Endodermal cell (in vitro differentiated cells): ENCODE measurements at regions not wholly inside any gene's neighbourhood (a gene's known extent, or its start where the extent isn't known, plus 50 kb on each side); places are given as distances from the start of the nearest gene placed in this dataset.

ENCODE experiments used
- DNase-seq: peaks from one replicate; pipeline ENCODE4 v3.0.0-alpha.2; 2017
- H3K27ac ChIP-seq: 2 replicates; pipeline ENCODE4 v1.5.1; 2013; ENCODE audit warnings: mild to moderate bottlenecking, low read depth, low read length, moderate library complexity
- H3K27me3 ChIP-seq: 2 replicates; pipeline ENCODE4 v1.6.1; 2013; ENCODE audit warnings: mild to moderate bottlenecking, low read length, moderate library complexity; ENCODE audit not compliant: insufficient read depth, control insufficient read depth, poor library complexity, severe bottlenecking
- H3K36me3 ChIP-seq: 2 replicates; pipeline ENCODE4 v1.7.0; 2013; ENCODE audit warnings: mild to moderate bottlenecking, low read length, moderate library complexity; ENCODE audit not compliant: control insufficient read depth, insufficient read depth
- H3K4me1 ChIP-seq: one replicate; pipeline ENCODE4 v1.7.0; 2013; ENCODE audit warnings: low read length; ENCODE audit not compliant: control insufficient read depth, insufficient read depth
- H3K4me3 ChIP-seq: 2 replicates; pipeline ENCODE4 v1.5.1; 2013; ENCODE audit warnings: mild to moderate bottlenecking, low read length, moderate library complexity
- H3K9ac ChIP-seq: 2 replicates; pipeline ENCODE4 v1.6.1; 2013; ENCODE audit warnings: mild to moderate bottlenecking, low read length, moderate library complexity; ENCODE audit not compliant: poor library complexity, severe bottlenecking; ENCODE audit errors: extremely low read depth
- H3K9me3 ChIP-seq: 2 replicates; pipeline ENCODE4 v1.6.1; 2013; ENCODE audit warnings: mild to moderate bottlenecking, low read length, moderate library complexity; ENCODE audit not compliant: control insufficient read depth
- H3K27ac Mint-ChIP-seq: 2 replicates; pipeline ENCODE4 v1.8.0; 2020; ENCODE audit warnings: mixed read lengths
- H3K27me3 Mint-ChIP-seq: 2 replicates; pipeline ENCODE4 v1.8.0; 2021; ENCODE audit warnings: mild to moderate bottlenecking, mixed read lengths; ENCODE audit not compliant: insufficient read depth
- H3K36me3 Mint-ChIP-seq: 2 replicates; pipeline ENCODE4 v1.8.0; 2020; ENCODE audit warnings: low read depth, mixed read lengths
- H3K4me1 Mint-ChIP-seq: 2 replicates; pipeline ENCODE4 v1.8.0; 2020; ENCODE audit warnings: mixed read lengths
- H3K4me3 Mint-ChIP-seq: 2 replicates; pipeline ENCODE4 v1.8.0; 2020; ENCODE audit warnings: mild to moderate bottlenecking, moderate library complexity, mixed read lengths
- H3K9me3 Mint-ChIP-seq: 2 replicates; pipeline ENCODE4 v1.8.0; 2020; ENCODE audit warnings: mild to moderate bottlenecking, mixed read lengths
- WGBS, 2 experiments: methylation state at CpG; one replicate each; pipeline versions ENCODE4 v1.1.5 to v1.1.7; 2013; ENCODE audit warnings: missing lambda C conversion rate in 2 of 2, mixed read lengths in 1 of 2; ENCODE audit not compliant: insufficient coverage in 1 of 2, insufficient read length in 1 of 2; 5-methylcytosine and 5-hydroxymethylcytosine counted together
- TF ChIP-seq, protein P1 (sequence below): fragments of 200-600 bp; sonication (generic); conservative IDR thresholded peaks from 2 replicates; pipeline ENCODE4 v1.5.0; 2021; ENCODE audit warnings: antibody characterized with exemption, mild to moderate bottlenecking

DNA sequence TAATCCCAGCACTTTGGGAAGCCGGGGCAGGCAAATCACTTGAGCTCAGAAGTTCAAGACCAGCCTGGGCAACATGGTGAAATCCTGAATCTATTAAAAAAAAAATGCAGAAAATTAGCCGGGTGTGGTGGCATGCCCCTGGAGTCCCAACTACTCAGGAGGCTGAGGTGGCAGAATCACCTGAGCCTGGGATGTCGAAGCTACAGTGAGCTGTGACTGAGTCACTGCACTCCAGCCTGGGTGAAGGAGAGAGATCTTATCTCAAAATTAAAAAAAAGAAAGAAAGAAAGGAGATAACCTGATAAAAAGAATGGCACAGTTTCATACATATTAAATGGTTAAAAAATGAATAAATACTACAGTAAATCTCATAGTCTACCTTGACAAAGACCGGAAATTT is 123.6 kb upstream of the TNFAIP3 start:
- no peaks in the 10 kb centered on the region for H3K4me1 ChIP-seq
- Mint-ChIP-seq H3K36me3 (no peaks in the 10 kb centered on the region), H3K9me3 (no peaks in the 10 kb centered on the region), H3K4me3 (no peak overlapping the region), H3K27me3 (peaks cover 6% of the 10 kb centered on the region), H3K27ac (no peak overlapping the region), H3K4me1 (peaks cover 9% of the 10 kb centered on the region)
- no peak overlapping the region for H3K9ac ChIP-seq
- TF ChIP-seq, protein P1, sequence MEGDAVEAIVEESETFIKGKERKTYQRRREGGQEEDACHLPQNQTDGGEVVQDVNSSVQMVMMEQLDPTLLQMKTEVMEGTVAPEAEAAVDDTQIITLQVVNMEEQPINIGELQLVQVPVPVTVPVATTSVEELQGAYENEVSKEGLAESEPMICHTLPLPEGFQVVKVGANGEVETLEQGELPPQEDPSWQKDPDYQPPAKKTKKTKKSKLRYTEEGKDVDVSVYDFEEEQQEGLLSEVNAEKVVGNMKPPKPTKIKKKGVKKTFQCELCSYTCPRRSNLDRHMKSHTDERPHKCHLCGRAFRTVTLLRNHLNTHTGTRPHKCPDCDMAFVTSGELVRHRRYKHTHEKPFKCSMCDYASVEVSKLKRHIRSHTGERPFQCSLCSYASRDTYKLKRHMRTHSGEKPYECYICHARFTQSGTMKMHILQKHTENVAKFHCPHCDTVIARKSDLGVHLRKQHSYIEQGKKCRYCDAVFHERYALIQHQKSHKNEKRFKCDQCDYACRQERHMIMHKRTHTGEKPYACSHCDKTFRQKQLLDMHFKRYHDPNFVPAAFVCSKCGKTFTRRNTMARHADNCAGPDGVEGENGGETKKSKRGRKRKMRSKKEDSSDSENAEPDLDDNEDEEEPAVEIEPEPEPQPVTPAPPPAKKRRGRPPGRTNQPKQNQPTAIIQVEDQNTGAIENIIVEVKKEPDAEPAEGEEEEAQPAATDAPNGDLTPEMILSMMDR = no peak
- no peaks in the 10 kb centered on the region for H3K27me3 ChIP-seq
- no peaks in the 10 kb centered on the region for H3K36me3 ChIP-seq
- no peak for DNase-seq
- H3K9me3 ChIP-seq = no peaks in the 10 kb centered on the region
- H3K27ac ChIP-seq = no peak overlapping the region
- 86 to 92% methylated on average over 3 to 4 of the region's 4 CpGs for WGBS, 2 experiments
- no peak overlapping the region for H3K4me3 ChIP-seq

DNA sequence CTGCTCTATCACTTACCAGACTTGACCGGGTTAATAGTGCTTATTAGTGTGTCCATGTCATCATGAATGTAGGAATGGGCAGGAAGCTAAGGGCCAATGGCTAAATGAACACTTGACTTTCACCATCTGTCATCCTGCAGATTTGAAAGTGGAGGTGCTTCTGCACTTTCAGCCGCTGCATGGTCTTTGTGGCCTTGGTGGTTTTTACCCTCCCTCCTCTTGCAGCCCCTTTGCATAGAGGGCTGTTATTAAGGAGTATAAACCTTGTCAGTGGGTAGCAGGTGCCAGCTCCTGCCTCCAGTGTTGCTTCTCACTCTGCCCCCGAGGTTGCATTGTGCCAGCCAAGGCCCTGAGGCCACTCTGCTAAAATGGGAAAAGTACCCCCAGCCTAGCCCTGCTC is 122.2 kb upstream of the TNFAIP3 start:
- Mint-ChIP-seq H3K4me3 (no peak overlapping the region), H3K27ac (no peak overlapping the region), H3K27me3 (peaks cover 4% of the 10 kb centered on the region), H3K36me3 (no peaks in the 10 kb centered on the region), H3K9me3 (no peaks in the 10 kb centered on the region), H3K4me1 (peaks cover 9% of the 10 kb centered on the region)
- Histone ChIP-seq H3K27me3 (no peaks in the 10 kb centered on the region), H3K4me1 (no peaks in the 10 kb centered on the region), H3K9ac (no peak overlapping the region), H3K36me3 (no peaks in the 10 kb centered on the region), H3K4me3 (no peak overlapping the region), H3K27ac (no peak overlapping the region), H3K9me3 (no peaks in the 10 kb centered on the region)
- TF ChIP-seq, protein P1 = no peak
- WGBS, 2 experiments = 87 to 100% methylated on average over 1 to 3 of the region's 3 CpGs
- no peak for DNase-seq

DNA sequence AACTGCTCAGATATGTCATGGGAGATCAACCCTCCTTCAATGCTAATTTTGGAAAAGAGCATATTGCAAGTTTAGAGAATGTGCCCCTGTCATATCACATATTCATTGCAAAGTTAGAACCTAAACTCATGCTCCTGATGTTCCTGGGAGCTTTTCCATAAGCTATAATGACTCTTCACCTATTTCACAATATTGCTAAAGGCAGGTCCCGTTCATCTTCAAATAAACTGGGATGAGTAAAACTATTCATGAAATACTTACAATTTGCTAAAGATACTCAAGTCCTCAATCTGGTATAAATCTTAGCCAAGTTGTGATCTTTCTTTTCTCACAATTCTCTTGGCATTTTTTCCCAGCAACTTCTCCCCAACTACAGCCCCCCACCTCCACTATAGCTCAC is 121.7 kb upstream of the TNFAIP3 start:
- no peak overlapping the region for H3K4me3 Mint-ChIP-seq
- H3K9me3 ChIP-seq = no peaks in the 10 kb centered on the region
- H3K36me3 Mint-ChIP-seq = no peaks in the 10 kb centered on the region
- TF ChIP-seq, protein P1 = no peak
- 84 to 100% methylated on average over 1 of the region's 1 CpG for WGBS, 2 experiments
- no peaks in the 10 kb centered on the region for H3K4me1 ChIP-seq
- H3K9ac ChIP-seq = no peak overlapping the region
- no peak overlapping the region for H3K4me3 ChIP-seq
- no peak for DNase-seq
- H3K27ac Mint-ChIP-seq = no peak overlapping the region
- H3K27me3 Mint-ChIP-seq = peaks cover 3% of the 10 kb centered on the region
- H3K27ac ChIP-seq = no peak overlapping the region
- H3K27me3 ChIP-seq = no peaks in the 10 kb centered on the region
- no peaks in the 10 kb centered on the region for H3K9me3 Mint-ChIP-seq
- peaks cover 9% of the 10 kb centered on the region for H3K4me1 Mint-ChIP-seq
- H3K36me3 ChIP-seq = no peaks in the 10 kb centered on the region
